Muscle layer of colon (tissue), 2 donors: ENCODE measurements at regions not wholly inside any gene's neighbourhood (a gene's known extent, or its start where the extent isn't known, plus 50 kb on each side); places are given as distances from the start of the nearest gene placed in this dataset.

Source experiments
- H3K27ac ChIP-seq: one replicate; pipeline ENCODE4 v1.7.0; 2013; ENCODE audit warnings: low read depth, mild to moderate bottlenecking, low read length, moderate library complexity
- H3K27me3 ChIP-seq, 2 donors: one replicate each; pipeline ENCODE4 v1.7.0; 2013; ENCODE audit warnings: low read length in 2 of 2, mild to moderate bottlenecking in 2 of 2; ENCODE audit not compliant: insufficient read depth in 2 of 2, control insufficient read depth in 1 of 2
- H3K36me3 ChIP-seq: one replicate; pipeline ENCODE4 v1.7.0; 2013; ENCODE audit warnings: mild to moderate bottlenecking, low read length; ENCODE audit not compliant: insufficient read depth
- H3K4me1 ChIP-seq: one replicate; pipeline ENCODE4 v1.7.0; 2013; ENCODE audit warnings: mild to moderate bottlenecking, low read length; ENCODE audit not compliant: insufficient read depth
- H3K4me3 ChIP-seq, 2 donors: one replicate each; pipeline ENCODE4 v1.7.0; 2013; ENCODE audit warnings: low read length in 2 of 2, low read depth in 1 of 2, mild to moderate bottlenecking in 1 of 2, moderate library complexity in 1 of 2
- H3K9ac ChIP-seq: one replicate; pipeline ENCODE4 v1.7.0; 2013; ENCODE audit warnings: low read length
- H3K9me3 ChIP-seq: one replicate; pipeline ENCODE4 v1.7.0; 2013; ENCODE audit warnings: mild to moderate bottlenecking, low read length
- donor health status: abdominal sarcoma.
- donor health status: Adenocarcinoma of cecum.

DNA sequence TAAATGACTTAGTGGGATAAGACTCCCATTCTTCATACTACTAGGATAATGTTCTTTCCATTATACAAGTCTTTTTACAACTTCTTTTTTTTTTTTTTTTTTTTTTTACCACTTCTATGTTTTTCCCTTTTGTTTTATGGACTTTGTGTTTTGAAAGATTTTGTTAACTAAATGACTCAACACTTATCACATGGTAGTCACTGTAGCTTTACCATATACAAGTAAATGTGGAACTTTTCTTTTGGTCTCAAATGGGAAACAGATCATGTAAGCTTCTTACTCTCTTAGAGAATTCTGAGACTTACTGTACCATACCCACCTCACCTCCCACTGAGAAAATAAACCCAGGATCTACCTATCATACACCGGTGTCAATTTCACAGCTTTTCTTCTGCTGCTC is 590.3 kb upstream of the CDH2 start:
- Histone ChIP-seq H3K4me1 (peaks cover 7% of the 10 kb centered on the region), H3K27me3 (no peaks in the 10 kb centered on the region), H3K27ac (no peak overlapping the region), H3K36me3 (no peaks in the 10 kb centered on the region), H3K9me3 (no peaks in the 10 kb centered on the region), H3K9ac (no peak overlapping the region), H3K4me3 (no peak overlapping the region)

DNA sequence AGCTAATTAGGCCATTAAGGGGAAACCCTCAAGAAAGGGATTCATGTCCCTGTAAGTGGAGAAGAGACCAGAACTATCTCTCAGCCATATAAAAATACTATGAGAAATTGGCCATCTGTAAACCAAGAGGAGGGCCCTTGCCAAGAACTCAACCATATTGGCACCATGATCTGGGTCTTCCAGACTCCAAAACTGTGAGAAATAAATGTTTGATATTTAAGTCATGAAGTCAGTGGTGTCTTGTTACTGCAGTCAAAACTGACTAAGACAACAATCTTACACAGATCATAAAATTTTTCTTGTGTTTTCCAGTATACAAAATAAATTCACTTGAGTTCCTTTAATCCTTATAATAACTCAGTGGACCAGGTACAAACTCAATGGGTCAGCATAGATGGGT is 589.8 kb upstream of the CDH2 start:
- H3K4me3 ChIP-seq, result no peak overlapping the region
- peaks cover 7% of the 10 kb centered on the region for H3K4me1 ChIP-seq
- no peak overlapping the region for H3K9ac ChIP-seq
- no peaks in the 10 kb centered on the region for H3K27me3 ChIP-seq
- H3K36me3 ChIP-seq, result no peaks in the 10 kb centered on the region
- no peak overlapping the region for H3K27ac ChIP-seq
- H3K9me3 ChIP-seq, result no peaks in the 10 kb centered on the region

DNA sequence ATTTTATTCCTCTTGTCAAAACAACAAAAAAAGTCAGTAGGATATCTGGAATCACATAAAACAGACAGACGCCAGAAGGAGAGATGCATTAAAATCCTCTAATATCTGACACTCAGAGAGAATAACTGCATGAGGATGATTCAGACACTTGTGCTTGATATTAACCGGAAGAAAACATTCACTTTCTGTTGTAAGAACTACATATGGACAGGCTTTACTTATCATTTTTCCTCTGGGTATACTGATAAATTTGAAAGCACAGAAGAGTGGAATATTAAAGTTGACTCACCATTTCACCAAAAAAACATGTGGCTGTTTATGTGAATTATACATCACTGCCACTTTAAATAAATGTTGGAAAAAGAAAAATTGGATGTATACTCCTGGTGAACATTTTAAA is 589.1 kb upstream of the CDH2 start:
- Histone ChIP-seq H3K4me3 (no peak overlapping the region), H3K9ac (no peak overlapping the region), H3K4me1 (peaks cover 7% of the 10 kb centered on the region), H3K27ac (no peak overlapping the region), H3K36me3 (no peaks in the 10 kb centered on the region), H3K9me3 (no peaks in the 10 kb centered on the region), H3K27me3 (no peaks in the 10 kb centered on the region)

DNA sequence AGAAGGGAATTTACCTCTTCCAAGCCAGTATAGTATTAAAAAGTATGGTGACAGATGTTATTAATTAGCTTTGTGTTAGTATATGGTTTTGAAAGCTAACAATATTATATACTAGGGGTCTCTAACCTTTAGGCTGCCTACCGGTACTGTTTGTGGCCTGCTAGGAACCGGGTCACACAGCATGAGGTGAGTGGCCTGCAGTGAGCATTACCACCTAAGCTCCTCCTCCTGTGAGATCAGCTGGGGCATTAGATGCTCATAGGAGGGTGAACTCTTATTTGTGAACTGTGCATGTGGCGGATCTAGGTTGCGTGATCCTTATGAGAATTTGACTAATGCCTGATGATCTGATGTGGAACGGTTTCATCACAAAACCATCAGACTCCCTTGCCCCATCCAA is 583.4 kb upstream of the CDH2 start:
- Histone ChIP-seq H3K4me3 (no peak overlapping the region), H3K9me3 (no peaks in the 10 kb centered on the region), H3K9ac (no peak overlapping the region), H3K27ac (no peak overlapping the region), H3K27me3 (no peaks in the 10 kb centered on the region), H3K4me1 (no peaks in the 10 kb centered on the region), H3K36me3 (no peaks in the 10 kb centered on the region)

DNA sequence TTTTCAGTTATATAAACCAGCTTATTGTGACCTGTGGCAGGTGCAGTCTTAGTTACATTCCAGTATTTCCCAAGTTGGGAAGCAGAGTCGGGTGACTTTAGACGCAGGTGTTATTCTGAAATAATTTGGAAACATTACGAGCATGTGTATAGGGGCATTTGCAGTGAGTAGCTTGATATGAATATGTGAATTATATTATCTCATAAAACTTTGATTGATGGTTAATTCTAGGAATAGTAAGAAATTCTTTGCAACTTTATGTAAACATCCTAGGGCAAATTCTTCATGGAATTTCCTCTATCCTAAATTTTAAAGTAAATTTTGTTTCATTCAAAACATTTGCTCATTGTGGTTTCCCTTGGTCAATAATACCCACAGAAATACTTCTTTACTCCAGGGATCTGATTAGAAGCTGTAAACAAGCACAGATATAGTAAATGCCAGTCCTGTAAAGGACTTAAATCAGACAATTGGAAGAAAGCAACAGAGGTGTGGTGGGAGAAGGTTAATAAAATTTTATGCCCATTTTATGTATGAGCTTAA is 580.6 kb upstream of the CDH2 start:
- Histone ChIP-seq H3K27me3 (no peaks in the 10 kb centered on the region), H3K4me3 (no peak overlapping the region), H3K4me1 (no peaks in the 10 kb centered on the region), H3K9ac (no peak overlapping the region), H3K36me3 (no peaks in the 10 kb centered on the region), H3K9me3 (no peaks in the 10 kb centered on the region), H3K27ac (no peak overlapping the region)

DNA sequence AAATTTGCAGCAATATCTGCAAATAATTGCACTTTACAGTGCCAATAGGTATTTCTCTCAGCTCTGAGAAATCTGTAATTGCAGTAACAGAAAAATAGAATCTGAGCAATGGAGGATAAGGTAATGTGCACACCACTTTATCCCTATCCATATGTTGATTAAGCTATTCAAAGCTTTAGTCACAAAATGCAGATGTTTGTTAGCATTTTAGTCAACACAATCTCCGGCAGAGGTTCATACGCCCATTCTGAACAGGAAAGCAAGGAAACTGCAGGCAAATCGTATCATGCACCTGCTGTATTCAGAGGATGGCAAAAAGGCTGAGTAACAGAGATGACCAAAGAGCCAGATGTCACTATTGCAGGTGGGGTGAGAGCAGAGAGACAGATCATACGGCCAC is 566.2 kb upstream of the CDH2 start:
- no peaks in the 10 kb centered on the region for H3K4me1 ChIP-seq
- no peak overlapping the region for H3K27ac ChIP-seq
- no peaks in the 10 kb centered on the region for H3K36me3 ChIP-seq

DNA sequence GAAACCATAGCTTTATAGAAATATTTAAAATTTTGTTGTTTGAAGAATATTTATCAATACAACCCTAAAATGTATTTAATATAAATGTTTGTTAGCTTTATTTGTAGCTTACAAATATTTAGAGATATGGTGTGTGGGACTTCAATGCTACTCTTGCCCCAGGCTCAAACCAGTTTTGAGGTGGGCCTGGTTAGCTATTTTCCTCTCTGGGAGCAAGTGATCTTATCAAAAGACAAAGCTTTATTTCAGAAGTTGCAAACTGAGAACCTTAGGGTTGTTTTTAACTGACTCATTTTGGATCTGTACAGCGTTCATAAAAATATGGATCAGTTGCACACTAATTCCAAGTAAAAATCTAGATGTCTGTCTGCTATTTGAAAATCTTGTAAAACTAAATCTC is 563.6 kb upstream of the CDH2 start:
- no peak overlapping the region for H3K4me3 ChIP-seq
- H3K27me3 ChIP-seq, result no peaks in the 10 kb centered on the region
- H3K9me3 ChIP-seq, result no peaks in the 10 kb centered on the region
- H3K9ac ChIP-seq, result no peak overlapping the region
- H3K4me1 ChIP-seq, result no peaks in the 10 kb centered on the region
- no peak overlapping the region for H3K27ac ChIP-seq
- H3K36me3 ChIP-seq, result no peaks in the 10 kb centered on the region

More for the DNA sequence above, 566.2 kb upstream of the CDH2 start:
- Histone ChIP-seq H3K9ac (no peak overlapping the region), H3K4me3 (no peak overlapping the region), H3K9me3 (no peaks in the 10 kb centered on the region), H3K27me3 (no peaks in the 10 kb centered on the region)

DNA sequence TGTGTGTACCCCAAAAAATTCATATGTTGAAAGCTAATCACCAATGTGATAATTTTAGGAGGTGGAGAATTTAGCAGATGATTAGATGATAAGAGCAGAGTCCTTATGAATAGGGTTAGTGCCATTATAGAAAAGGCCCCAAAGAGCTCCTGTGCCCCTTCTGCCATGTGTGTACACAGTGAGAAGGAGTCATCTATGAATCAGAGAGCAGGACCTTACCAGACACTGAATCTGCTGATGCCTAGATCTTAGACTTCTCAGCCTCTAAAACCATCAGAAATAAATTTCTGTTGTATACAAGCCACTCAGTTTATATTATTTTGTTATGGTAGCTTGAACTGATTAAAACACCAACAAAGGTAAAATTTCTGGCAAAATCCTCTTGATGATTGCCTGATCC is 560.0 kb upstream of the CDH2 start:
- no peak overlapping the region for H3K27ac ChIP-seq
- H3K27me3 ChIP-seq, result no peaks in the 10 kb centered on the region
- H3K9ac ChIP-seq, result no peak overlapping the region
- H3K9me3 ChIP-seq, result no peaks in the 10 kb centered on the region
- H3K4me1 ChIP-seq, result no peaks in the 10 kb centered on the region
- no peak overlapping the region for H3K4me3 ChIP-seq
- H3K36me3 ChIP-seq, result no peaks in the 10 kb centered on the region

DNA sequence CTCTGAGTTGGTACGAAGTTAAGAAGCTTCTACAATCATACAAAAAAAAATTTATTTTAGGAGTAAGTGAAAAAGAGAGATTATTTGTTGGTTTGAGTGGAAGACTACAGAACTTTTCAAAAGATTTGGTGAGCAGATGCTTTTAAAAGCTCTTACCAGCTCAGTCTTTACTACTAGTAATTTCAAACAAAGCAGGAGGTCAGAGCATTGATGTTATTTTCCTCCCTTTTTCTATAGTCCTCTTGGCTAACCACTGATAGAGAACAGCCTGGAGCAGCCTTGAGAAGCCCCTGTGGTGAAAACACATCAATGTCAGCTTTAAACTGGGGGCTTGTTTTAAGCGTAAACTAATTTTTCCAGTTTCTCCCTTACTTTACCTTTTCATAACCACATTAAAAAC is 559.3 kb upstream of the CDH2 start:
- Histone ChIP-seq H3K9me3 (no peaks in the 10 kb centered on the region), H3K27ac (no peak overlapping the region), H3K4me1 (no peaks in the 10 kb centered on the region), H3K27me3 (no peaks in the 10 kb centered on the region), H3K4me3 (no peak overlapping the region), H3K36me3 (no peaks in the 10 kb centered on the region), H3K9ac (no peak overlapping the region)

DNA sequence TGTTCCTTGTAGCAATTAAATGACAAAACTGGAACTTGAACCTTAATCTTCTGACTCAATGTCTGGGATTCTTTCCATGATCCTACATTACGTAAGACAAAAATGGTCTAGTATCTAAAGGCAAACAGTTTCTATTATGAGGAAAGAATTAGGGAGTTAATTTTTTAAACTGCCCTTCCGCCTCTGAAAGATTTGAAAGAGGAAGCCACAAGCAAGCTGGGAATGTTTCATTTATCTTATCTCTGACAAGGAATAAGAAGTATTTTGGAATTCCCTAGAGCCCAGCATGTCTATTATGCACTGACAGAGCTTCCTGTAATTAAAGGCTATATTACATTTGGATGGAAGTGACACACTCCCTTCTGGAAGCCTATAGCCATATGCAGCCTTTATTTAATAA is 558.8 kb upstream of the CDH2 start:
- H3K9me3 ChIP-seq, result no peaks in the 10 kb centered on the region
- no peaks in the 10 kb centered on the region for H3K4me1 ChIP-seq
- no peak overlapping the region for H3K27ac ChIP-seq
- no peaks in the 10 kb centered on the region for H3K36me3 ChIP-seq
- no peaks in the 10 kb centered on the region for H3K27me3 ChIP-seq
- no peak overlapping the region for H3K9ac ChIP-seq
- H3K4me3 ChIP-seq, result no peak overlapping the region

DNA sequence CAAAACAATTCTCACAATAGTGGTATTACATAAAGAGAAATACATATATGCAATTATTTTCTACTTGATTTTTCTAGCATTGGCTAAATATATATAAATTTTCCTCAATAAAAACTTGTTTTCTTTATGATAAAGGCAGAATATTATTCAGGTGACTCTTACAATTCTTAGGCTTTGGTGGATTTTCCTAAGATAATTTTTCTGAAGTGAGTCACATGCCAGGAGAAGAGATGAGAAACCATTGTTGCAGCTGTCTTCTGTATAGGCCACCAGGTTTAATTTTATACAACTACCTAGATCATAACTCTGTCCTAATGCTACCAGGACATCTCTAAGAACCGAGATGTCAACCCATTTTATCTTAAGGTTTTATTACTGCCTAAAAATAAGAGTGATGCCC is 552.4 kb upstream of the CDH2 start:
- H3K27me3 ChIP-seq, result no peaks in the 10 kb centered on the region
- no peaks in the 10 kb centered on the region for H3K4me1 ChIP-seq
- H3K4me3 ChIP-seq, result no peak overlapping the region
- no peak overlapping the region for H3K27ac ChIP-seq
- H3K9ac ChIP-seq, result no peak overlapping the region
- H3K9me3 ChIP-seq, result no peaks in the 10 kb centered on the region
- no peaks in the 10 kb centered on the region for H3K36me3 ChIP-seq

DNA sequence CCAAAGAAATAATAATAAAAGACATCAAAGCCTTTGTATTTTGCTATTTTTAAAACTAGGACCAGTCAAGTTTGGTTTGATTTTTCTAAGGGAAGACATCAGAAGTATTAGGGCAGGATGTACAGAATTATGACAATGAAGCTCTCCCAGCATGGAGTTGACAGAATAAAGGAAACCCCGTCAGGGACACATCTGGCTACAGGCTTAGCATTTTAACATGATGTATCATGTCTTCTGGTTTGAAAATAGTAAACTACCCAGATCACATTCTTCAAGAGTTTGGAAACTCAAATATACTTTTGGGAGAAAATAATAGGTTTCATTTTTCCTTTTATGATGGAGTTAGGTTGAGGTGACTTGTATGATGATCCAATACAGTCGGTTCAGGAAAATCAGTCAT is 552.0 kb upstream of the CDH2 start:
- Histone ChIP-seq H3K9ac (no peak overlapping the region), H3K36me3 (no peaks in the 10 kb centered on the region), H3K9me3 (no peaks in the 10 kb centered on the region), H3K27me3 (no peaks in the 10 kb centered on the region), H3K27ac (no peak overlapping the region), H3K4me3 (no peak overlapping the region), H3K4me1 (no peaks in the 10 kb centered on the region)
